ENCODE measurements at regions not wholly inside any gene's neighbourhood (a gene's known extent, or its start where the extent isn't known, plus 50 kb on each side); places are given as distances from the start of the nearest gene placed in this dataset.

DNA sequence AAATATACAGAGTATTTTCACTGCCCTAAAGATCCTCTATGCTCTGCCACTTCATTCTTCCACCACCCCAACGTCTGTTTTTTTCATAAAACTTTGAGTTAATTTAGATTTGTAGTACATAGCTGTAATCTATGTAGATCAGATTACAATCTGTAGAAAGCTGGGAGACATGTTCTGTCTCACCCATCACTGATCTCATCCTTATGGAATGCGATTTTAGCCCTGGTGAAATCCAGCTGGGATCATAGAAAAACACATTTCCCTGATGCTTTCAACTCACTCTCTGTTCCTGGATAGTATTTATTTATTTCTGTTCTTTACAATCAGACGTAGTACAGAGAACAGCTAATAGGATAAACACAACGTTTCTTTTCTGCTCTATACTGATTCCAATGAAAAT lies 521.0 kb downstream of the KIF20B start:
- Histone ChIP-seq H3K27ac (ENCODE audit: low read depth in 1 of 2, low read length in 2 of 2) (no peak overlapping the region), H3K9me3 (ENCODE audit: control insufficient read depth in 1 of 2, insufficient read depth in 1 of 2, low read length in 2 of 2) (no peaks in the 10 kb centered on the region), H3K4me3 (ENCODE audit: low read length) (no peak overlapping the region), H3K27me3 (ENCODE audit: control insufficient read depth in 1 of 2, insufficient read depth in 2 of 2, low read length in 2 of 2) (no peaks in the 10 kb centered on the region), H3K4me1 (ENCODE audit: insufficient read depth, low read length) (no peaks in the 10 kb centered on the region), H3K36me3 (ENCODE audit: insufficient read depth, low read length) (no peaks in the 10 kb centered on the region)
- no peak overlapping the region for H3K4me3 Mint-ChIP-seq
- intact Hi-C loops (cut with DNase I, micrococcal nuclease), result no loop called here
- no peaks in the 10 kb centered on the region for H3K9me3 Mint-ChIP-seq
- no peak overlapping the region for H3K27ac Mint-ChIP-seq
- ChIA-PET POLR2A (no interaction called here), CTCF (no interaction called here)
- ATAC-seq (ENCODE audit: poor library complexity) (no peak), DNase-seq (no peak)
- H3K36me3 Mint-ChIP-seq (ENCODE audit: low read depth), result no peaks in the 10 kb centered on the region
- TF ChIP-seq, protein P1, sequence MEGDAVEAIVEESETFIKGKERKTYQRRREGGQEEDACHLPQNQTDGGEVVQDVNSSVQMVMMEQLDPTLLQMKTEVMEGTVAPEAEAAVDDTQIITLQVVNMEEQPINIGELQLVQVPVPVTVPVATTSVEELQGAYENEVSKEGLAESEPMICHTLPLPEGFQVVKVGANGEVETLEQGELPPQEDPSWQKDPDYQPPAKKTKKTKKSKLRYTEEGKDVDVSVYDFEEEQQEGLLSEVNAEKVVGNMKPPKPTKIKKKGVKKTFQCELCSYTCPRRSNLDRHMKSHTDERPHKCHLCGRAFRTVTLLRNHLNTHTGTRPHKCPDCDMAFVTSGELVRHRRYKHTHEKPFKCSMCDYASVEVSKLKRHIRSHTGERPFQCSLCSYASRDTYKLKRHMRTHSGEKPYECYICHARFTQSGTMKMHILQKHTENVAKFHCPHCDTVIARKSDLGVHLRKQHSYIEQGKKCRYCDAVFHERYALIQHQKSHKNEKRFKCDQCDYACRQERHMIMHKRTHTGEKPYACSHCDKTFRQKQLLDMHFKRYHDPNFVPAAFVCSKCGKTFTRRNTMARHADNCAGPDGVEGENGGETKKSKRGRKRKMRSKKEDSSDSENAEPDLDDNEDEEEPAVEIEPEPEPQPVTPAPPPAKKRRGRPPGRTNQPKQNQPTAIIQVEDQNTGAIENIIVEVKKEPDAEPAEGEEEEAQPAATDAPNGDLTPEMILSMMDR (IDR thresholded peaks at IDR 0.05), result no peak
- peaks cover 5% of the 10 kb centered on the region for H3K27me3 Mint-ChIP-seq
- no peaks in the 10 kb centered on the region for H3K4me1 Mint-ChIP-seq (ENCODE audit: low read depth)

DNA sequence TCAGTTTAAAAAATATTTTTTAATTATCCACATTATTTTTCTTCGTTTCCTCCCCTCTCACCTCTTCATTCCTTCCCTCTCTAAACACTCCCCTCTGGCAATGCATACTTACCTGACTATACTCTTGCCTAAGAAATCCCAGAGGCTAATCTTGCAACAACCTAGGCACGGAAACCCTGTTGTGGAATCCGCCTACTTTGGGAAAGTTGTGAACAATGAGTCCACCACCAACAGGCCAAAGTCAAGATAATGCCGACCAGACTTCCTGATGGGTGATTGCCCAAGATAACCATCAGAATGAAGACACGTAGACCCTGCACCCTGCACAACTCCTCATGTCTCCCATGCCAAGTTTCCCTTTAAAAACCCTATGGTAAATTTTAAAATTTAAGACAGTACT lies 521.5 kb downstream of the KIF20B start:
- DNase-seq (no peak), ATAC-seq (ENCODE audit: poor library complexity) (no peak)
- no peaks in the 10 kb centered on the region for H3K27me3 ChIP-seq (ENCODE audit: control insufficient read depth in 1 of 2, insufficient read depth in 2 of 2, low read length in 2 of 2)
- H3K27ac ChIP-seq (ENCODE audit: low read depth in 1 of 2, low read length in 2 of 2), result no peak overlapping the region
- no peaks in the 10 kb centered on the region for H3K9me3 Mint-ChIP-seq
- TF ChIP-seq, protein P1 (IDR thresholded peaks at IDR 0.05), result no peak
- H3K36me3 ChIP-seq (ENCODE audit: insufficient read depth, low read length), result no peaks in the 10 kb centered on the region
- no peak overlapping the region for H3K4me3 Mint-ChIP-seq
- ChIA-PET CTCF (no interaction called here), POLR2A (no interaction called here)
- no peaks in the 10 kb centered on the region for H3K4me1 Mint-ChIP-seq (ENCODE audit: low read depth)
- H3K27me3 Mint-ChIP-seq, result peaks cover 5% of the 10 kb centered on the region
- no peaks in the 10 kb centered on the region for H3K36me3 Mint-ChIP-seq (ENCODE audit: low read depth)
- H3K4me1 ChIP-seq (ENCODE audit: insufficient read depth, low read length), result no peaks in the 10 kb centered on the region
- no peak overlapping the region for H3K4me3 ChIP-seq (ENCODE audit: low read length)
- H3K27ac Mint-ChIP-seq, result no peak overlapping the region
- H3K9me3 ChIP-seq (ENCODE audit: control insufficient read depth in 1 of 2, insufficient read depth in 1 of 2, low read length in 2 of 2), result no peaks in the 10 kb centered on the region
- intact Hi-C loops (cut with DNase I, micrococcal nuclease), result no loop called here

DNA sequence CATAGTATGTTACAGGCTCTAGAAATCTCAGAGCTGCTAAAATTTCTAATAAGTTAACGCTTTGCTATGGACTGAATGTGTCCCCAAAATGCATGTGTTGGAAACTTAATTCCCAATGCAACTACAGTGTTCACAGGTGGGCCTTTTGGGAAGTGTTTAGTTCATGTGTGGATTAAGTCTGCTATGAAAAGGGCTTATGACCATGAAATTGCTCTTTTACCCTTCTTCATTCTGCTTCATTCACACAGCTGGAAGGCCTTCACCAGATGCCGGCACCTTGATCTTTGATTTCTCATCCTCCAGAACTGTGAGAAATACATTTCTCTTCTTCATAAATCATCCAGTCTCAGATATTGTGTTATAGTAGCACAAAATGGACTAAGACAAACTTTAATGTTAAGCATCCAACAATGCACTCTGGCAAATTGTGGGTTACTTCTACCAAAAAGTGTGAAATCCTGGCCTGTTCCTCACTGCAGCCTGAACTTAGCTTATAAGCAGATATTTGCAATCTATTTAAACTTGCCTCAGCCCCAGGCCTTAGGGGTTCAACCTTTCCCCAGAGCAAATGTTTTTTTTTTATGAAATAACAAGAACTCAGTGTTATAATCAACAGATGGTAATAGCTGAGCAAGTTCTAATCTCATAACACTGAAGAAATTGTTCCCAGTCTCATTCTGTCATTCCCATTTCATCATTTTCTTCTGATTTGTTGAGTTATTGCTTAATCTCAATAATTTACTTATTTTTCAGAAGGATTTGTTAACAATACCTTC lies 523.6 kb downstream of the KIF20B start:
- ChIA-PET CTCF (no interaction called here), POLR2A (no interaction called here)
- no peaks in the 10 kb centered on the region for H3K9me3 ChIP-seq (ENCODE audit: control insufficient read depth in 1 of 2, insufficient read depth in 1 of 2, low read length in 2 of 2)
- H3K4me1 Mint-ChIP-seq (ENCODE audit: low read depth), result no peaks in the 10 kb centered on the region
- H3K36me3 Mint-ChIP-seq (ENCODE audit: low read depth), result no peaks in the 10 kb centered on the region
- H3K36me3 ChIP-seq (ENCODE audit: insufficient read depth, low read length), result no peaks in the 10 kb centered on the region
- no peak overlapping the region for H3K27ac ChIP-seq (ENCODE audit: low read depth in 1 of 2, low read length in 2 of 2)
- no peak overlapping the region for H3K4me3 ChIP-seq (ENCODE audit: low read length)
- TF ChIP-seq, protein P1 (IDR thresholded peaks at IDR 0.05), result no peak
- no peaks in the 10 kb centered on the region for H3K4me1 ChIP-seq (ENCODE audit: insufficient read depth, low read length)
- DNase-seq (no peak), ATAC-seq (ENCODE audit: poor library complexity) (no peak)
- H3K9me3 Mint-ChIP-seq, result no peaks in the 10 kb centered on the region
- no peak overlapping the region for H3K4me3 Mint-ChIP-seq
- no peaks in the 10 kb centered on the region for H3K27me3 ChIP-seq (ENCODE audit: control insufficient read depth in 1 of 2, insufficient read depth in 2 of 2, low read length in 2 of 2)
- intact Hi-C loops (cut with DNase I, micrococcal nuclease), result no loop called here
- H3K27me3 Mint-ChIP-seq, result peaks cover 5% of the 10 kb centered on the region
- H3K27ac Mint-ChIP-seq, result no peak overlapping the region

All from CD4-positive, alpha-beta T cell (primary cell).